DMS79 (cell line): ENCODE measurements at regions not wholly inside any gene's neighbourhood (a gene's known extent, or its start where the extent isn't known, plus 50 kb on each side); places are given as distances from the start of the nearest gene placed in this dataset.

ENCODE experiments used
- DNase-seq: peaks from one replicate; lab custom pipeline; 2025; lab: John Stamatoyannopoulos, UW

DNA sequence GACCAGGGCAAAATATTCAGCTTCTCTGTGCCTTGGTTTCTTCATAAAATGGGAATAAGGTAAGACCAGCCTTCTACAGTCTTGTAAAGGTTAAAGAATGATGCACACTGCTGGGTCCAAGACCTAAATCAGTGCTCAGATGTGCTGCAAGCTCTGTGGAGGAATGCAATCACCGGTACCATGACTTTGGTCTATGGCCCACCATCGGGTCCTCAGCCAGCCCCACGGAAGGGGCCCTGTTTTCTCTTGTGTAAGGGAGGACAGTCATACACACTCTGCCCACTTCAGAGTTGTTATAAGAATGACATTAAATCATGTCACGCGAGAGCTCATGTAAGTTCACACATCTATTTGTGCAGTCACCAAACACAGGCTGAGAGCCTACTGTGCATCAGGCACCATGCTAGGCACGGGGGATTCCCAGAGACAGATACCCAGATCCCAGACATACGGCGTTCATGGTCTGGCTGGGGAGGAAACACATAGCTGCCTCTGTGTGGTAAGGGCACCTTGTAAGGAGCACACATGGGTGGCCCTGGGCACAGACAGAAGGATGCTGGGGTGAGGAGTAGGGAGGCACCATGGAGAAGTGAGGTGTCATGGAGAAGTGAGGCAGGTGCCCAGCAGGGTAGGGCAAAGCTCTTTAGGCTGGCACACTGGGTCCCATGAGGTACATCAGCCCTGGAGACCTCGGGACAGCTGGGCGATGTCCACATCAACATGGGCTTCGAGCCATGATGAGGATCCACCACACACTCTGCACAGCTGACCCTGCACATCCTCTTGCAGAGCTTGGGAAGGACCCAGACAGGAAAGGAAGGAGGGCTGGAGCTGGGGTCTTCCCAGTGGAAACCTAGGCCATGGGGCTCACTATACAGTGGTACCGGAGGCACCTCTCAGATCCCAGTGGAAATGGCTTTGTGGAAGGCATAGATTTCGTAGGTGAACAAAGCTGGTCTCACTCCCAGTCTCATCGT is 190.4 kb upstream of the DIO3 start:
- DNase-seq, result no peak

DNA sequence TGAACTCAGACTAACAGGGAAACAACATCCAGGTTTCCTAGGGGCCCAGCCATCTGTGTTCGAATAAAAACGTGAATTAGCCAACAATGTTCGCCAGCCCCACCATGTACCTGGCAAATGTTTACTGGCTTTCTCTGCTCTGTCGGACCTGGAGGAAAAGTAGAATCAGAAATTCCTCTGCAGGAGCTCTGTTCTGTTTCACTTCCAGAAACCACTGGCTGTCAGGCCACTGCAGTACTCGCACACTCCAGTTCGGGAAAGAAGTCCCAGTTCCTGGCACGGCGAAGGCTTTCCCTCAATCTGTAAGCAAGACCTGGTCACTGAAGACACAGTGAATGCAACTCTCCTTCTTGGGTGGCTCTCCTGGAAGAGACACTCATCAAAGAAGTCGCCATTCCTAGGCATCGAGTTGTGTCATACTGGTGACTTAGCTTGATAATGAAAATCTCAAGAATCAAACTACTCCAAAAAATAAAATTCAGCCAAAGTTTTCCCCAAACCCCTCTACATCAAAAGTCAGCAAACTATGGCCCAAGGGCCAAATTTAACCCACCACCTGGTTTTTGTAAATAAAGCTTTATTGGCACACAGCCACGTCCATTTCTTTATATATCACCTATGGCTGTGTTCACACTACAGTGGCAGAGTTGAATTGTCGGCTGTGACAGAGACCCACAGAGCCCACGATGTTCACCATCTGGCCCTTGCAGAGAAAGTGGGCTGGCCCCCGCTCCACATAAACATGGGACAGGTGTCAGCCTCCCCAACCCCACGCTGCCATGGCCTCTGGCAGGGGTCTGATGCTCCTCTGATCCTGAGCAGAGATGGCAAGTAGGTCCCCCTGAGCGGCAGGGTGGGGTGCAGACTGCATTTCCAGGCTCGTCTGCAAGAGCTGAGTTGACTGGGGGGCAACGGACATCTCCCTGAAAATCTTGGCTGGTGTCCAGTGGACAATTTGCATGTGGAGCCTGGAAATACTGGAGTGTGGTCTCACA is 189.2 kb upstream of the DIO3 start:
- DNase-seq, result no peak

DNA sequence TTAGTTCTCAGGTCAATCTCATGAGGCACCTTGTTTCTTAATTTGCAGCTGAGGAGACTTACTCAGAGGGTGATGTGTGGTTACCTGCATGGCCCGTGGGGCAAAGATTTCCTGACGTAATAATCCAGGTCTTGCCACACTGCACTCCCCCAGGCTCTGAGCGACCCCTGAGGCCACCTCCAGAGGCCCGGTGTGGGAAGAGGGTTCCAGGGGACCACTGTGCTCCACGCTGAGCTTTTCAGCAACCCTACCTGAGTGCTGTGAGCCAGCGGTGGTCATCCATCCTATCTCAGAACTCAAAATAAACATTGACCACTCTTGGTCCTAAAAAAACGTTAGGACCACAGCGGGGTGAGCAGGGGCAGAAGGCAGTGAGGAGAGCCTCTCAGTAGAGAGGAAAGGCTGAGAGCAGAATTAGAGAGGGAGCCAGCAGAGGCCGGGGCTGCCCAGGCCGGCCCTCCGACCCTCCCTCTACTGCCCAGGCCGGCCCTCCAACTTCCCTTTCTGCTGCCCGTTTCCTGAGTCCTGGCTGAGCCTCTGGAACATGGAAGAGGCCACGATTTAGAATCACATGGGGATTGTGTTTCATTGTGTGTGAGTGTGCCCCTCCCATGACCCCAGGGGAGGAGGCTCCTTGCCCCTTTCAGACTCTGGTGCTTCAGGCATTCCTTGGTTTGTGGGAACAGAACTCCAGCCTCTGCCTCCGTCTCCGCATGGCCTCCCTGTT is 188.2 kb upstream of the DIO3 start:
- no peak for DNase-seq

DNA sequence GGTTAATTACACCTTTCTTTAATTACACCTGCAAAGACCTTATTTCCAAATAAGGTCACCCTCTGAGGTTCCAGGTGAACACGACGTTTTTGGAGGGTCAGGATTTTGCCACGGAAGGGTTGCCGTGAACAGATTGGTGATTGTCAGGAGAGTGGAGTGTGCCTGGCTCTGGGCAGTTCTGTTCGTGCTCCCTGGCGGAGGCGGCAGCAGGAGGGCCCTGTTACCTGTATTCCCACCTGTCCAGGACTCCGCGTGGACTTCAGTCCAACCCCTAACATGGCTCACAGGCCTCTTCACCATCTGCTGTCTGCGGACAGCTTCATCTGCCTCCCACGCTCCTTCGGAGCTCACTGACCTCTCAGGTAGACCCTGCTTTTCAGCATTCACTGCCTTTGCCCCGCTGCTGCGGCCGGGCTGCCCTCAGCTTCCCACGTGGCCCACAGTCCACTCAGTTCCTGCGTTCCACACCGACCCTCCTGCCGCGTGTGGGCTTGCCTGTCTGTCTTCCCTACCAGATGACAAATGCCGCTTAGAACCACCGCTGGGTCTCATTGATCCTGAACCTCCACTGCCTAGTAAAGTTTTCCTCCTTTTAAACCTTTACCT is 187.5 kb upstream of the DIO3 start:
- DNase-seq, result no peak

DNA sequence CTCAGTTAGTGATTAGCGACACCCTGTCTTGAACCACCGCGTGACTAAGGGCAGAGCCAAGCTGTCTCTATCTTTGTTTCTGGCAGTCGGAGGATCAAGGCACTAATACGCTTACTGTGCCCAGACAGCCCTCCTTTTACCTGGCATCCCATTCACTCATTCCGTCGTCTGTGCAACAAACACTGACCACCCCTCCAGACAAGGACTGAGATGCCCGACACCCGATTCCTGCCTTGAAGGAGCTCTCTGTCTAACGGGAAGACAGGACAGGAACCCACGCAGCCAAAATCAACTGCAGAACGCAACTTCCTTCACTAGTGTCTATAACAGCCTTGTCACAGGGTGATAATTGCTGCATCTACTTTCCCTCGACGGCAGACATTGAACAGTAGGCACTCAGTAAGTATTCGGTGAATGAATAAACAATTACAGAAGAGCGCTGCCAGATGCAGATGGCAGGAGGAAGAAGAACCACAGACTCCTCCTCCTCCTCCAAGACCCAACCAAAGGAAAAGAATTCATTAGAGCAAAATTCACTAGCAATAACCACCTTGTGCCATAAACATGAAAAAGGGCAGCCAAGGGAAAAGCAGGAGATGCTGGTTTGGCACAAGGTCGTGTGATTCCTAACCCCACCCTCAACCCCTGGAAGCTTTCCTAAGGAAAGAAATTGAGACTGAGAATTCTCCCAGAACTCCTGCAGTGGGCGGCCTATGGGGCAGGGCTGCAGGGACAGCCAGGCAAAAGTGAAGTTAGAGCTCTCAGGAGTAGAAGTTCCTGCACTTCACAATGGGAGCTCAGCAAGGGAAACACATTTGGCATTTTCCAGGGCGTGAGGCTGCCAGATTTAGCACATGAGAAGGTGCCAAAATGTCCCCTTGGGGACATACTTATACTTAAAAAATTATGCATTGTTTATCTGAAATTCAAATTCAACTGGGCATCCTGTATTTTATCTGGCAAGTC is 186.6 kb upstream of the DIO3 start:
- DNase-seq, result no peak

DNA sequence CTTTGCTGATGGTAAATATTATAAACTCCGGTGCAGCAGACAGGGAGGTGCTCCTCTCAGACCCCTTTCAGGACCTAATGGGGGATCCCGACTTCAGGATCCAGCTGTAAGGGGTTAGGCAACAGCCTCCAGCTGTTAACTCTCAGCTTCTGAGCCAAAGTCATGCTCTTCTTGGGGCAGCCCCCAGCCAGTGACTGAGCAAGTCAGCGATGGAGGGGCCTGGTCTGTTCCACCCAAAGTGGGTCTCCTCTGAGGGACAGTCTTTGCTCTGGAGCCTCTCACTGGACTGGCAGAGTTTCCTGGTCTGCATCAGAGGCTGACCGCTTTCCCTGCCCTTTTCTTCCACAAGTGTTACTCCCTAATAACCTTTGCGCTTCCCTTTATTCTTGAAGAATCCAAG is 184.2 kb upstream of the DIO3 start:
- DNase-seq, result no peak

DNA sequence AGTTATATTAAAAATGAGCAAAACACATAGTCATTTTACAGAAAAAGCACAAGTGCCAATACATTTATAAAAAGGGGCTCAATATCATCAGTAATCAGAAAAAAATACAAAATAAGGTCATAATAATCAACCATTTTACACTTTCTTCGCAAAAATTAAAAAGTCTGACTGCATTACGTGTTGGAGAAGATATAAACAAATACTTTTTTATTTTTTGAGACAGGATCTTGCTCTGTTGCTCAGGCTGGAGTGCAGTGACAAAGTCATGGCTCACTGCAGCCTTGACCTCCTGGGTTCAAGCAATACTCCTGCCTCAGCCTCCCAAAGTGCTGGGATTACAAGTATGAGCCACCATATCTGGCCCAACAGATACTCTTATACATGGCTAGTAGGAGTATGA is 181.5 kb upstream of the DIO3 start:
- DNase-seq, result no peak

DNA sequence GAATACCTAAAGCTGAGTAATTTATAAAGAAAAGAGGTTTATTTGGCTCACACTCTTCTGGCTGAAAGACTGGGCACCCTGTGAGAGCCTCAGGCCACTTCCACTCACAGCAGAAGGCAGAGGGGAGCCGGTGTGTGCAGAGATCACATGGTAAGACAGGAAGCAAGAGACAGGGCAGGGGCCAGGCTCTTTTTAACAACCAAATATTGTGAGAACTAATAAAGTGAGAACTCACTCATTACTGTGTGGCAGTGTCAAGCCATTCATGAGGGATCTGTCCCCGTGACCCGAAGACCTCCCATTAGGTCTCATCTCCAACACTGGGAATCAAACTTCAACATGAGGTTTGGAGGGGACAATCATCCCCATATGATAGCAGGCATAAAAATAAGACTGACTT is 180.8 kb upstream of the DIO3 start:
- DNase-seq, result no peak

DNA sequence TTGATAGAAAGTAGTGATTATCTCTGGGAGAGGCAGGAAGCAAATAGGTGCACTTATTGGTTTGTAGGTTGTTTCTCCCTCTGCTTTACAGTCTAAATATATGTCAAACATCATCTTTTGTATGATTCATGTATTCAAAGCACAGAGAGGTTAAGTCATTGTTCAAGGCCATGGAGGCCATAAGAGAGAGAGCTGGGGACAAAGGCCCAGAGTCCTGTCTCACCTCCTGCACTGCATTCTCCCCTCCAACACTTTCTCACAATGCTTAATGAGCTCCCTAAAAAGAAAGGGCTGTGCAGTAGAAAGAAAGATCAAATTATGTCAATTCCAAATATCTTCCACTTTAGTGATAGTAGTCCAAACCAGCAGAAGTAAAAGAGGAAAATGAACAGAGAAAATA is 180.4 kb upstream of the DIO3 start:
- no peak for DNase-seq

DNA sequence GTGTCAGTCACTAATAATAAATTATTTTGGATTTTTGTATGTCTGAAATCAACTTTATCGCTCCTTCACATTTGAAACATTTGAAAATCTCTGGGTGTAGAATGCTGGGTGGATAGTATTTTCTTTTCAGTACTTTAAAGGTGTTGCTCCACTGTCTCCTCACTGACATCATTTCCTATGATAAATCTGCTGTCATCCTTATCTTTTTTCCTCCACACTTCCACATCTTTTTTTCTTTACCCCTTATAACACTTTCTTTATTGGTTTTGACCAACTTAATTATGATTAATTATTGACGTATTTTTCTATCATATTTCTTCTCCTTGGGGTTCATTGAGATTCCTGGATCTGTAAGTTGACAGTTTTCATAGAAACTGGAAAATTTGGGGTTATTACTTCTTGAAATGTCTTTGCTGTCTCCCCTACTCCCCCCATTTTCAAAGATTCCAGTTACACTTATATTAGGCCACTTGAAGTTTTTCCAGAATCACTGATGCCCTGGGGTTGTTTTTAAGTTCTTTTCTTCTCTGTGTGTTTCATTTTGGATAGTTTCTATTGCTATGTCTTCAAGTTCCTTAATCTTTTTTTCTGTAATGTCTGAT is 177.5 kb upstream of the DIO3 start:
- DNase-seq, result no peak

DNA sequence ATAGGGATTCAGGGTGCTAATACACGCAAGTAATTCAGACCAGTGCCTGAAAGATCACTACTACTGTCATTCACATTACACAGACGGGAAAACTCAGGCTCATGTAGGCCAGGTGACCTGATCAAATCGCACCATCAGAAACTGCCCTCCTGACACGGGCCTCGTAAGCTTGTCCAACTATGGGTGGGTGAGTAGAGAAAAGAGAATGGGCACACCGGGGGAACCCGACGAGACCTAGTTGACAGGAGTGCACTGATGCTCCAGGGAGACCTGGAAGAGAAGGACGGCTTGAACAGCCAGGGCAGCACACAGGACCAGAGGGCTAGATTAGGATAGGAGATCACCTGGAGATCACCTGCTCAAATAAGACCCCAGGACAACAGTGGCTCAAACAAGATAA is 166.9 kb upstream of the DIO3 start:
- no peak for DNase-seq

DNA sequence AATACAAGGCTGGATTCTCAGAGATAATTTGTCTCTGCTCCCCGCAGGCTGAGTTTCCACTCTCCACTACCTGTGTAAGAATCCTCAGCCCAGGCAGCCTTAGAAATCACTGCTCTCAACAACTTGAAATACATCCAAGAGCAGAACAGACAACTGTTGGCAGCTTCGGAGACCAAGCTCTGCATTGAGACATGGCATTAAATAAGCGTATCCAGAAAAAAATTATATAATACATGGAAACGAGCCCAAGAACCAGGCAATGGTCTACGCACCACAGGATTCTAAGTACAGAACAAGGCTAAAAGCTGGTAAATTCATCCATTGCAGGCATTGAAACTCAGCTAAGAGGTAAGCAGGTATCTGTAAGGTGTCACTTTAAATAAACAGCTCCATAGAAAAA is 165.5 kb upstream of the DIO3 start:
- no peak for DNase-seq

DNA sequence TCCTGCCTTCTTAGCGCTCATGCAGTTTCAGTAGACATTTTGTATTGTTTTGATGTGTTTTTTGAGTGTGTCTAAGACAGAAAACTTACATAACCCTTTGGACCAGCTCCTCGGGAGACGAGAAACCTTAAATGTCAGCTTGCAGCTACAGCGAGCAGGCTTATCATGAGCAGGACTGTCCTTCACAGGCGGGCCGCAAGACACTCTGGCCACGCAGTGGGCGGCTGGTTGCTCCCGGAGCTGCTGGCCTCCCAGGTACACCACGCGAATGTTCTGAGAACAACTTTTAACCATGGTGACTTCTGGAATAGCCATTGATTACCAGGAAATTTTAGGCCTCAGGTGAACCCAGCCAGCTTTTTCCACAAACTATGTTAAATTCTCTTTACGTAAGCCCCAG is 164.1 kb upstream of the DIO3 start:
- DNase-seq, result no peak

DNA sequence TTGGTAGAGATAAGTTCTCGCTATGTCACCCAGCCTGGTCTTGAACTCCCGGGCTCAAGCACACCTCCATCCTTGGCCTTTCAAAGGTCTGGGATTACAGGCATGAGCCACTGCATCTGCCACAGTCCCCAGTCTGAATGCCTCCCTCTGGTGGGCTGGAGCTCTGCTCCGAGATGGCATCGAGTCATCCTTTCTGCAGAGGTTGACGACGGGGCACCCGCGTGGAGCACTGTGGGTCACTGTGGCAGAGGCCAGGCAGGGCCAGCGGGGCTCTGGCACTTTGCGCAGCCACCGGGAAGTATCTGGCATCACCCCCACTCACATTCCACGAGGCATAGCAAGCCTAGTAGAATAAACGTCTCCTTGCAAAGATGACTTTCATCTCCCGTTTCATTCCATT is 163.3 kb upstream of the DIO3 start:
- no peak for DNase-seq

DNA sequence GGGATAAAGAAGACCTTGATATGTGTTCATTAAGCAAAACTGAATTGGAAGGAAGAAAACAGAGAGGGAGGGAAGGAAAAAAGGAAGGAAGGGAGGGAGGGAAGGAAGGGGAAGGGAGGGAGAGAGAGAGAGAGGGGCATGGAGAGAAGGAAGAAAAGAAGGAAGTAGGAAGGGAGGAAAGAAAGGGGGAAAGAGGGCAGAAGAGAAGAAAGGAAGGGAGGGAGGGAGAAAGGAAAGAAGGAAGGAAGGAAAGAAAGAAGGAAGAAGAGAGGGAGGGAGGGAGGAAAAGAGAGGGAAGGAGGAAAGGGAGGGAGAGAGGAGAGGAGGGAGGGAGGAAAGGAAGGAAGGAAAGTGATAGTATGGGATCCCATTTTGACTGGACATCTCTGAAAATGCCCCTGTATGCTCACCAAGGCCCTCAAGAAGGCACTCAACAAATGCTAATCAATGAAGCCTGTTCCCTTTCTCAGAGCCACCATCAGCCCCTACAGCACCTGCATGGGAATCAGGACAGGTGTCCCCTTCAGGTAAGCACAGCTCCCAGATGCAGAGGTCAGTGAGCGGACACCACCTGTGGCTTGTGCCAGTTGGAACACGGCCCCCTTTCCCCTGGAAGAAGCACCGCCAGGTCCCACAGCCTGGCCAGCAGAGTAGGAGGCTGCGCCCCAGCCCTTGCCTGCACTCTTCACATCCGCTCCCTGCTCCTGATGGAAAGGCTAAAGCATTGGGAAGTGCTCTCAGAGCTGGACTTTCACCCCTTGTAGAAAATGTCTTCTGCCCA is 161.4 kb upstream of the DIO3 start:
- DNase-seq, result no peak

DNA sequence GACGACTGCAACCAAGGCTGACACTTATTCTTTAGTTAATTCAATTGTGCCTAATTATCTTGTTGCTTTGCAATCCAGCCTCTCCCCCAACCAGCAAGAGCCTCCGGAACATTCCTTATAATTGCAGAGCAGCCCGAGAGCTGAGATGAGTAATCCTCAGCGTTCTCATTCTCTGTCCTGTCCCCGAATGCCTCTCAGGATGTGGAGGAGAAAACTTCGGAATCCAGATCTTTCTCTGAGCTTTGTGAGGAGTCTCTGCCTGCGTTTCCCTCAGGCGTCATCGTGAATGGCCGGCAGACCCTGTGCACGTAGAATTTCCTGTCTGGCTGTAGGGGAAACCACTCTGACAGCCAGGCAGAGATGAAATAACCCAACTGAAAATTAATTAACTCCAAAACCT is 160.5 kb upstream of the DIO3 start:
- no peak for DNase-seq

DNA sequence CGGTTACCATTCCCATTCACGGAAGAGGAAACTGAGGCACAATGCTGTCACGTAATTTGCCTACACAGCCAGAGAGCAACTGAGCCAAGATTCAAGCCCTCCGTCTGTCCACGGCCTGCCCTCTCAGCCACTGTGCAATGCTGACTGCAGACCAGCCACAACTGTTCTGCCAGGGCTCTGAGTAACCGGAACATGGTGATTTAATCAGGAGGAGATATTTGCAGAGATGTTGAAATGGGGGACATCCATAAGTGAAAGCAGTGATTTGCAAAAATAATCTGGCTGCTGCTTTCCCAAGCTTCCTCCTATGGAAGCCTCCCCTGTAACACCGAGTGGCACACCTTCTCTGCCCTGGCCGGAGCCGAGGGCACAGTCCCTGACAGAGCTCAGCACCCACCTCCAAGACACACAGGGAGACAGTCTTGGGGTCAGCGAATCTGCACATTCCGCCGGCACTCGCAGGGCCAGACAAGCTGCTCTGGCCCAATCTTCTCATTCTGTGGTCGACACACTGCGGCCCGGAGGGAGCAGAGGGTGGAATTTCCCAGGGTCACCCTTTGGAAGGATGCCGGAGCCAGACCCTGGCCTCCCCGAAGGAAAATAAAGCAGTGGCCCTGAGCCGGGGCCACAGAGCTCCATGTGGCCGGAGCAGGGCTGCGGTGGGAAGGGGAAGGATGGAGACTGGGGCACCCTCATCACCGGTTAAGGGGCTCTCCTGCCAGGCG is 158.2 kb upstream of the DIO3 start:
- no peak for DNase-seq

DNA sequence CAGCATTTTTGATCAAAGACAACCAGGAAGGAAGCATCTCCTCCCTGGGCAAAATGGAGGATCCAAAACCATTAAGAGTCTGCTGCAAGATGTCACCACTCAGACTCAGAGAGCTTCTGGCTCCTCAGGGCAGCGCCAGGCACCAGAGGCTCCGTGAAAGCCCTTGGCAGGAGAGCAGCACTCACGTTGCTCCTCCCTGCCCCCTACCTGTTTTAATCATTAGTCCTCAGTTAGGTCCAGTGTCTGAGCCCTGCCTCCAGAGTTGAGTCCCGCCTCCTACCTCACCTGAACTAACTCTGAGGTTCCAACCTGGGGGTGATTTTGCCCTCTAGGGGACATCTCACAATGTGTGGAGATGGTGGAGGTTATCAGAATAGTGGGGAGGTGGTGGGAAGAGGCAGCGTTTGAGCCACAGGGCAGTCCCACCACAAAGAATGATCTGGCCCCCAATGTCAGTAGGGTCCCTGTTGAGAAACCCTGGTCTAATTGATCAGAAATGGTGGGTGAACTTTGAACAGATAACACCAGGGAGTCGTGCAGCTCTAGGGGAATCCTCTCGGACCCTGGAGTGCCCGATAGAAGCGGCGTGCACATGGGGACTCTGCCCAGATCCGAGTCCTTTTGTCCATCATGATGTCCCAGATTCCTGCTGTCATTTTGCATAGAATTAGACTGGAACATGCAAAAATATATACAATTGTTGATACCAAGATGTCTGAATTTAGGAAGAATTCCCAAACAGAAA is 156.7 kb upstream of the DIO3 start:
- DNase-seq, result no peak
